K562 (cell line): ENCODE measurements at regions not wholly inside any gene's neighbourhood (a gene's known extent, or its start where the extent isn't known, plus 50 kb on each side); places are given as distances from the start of the nearest gene placed in this dataset.

Source experiments
- ATAC-seq: fragments of 200-7000 bp; cut with Tn5 transposase; 3 replicates; pipeline ENCODE4 v1.9.1; 2020; ENCODE audit warnings: moderate library complexity
- BruUV-seq: library from RNA; stranded (reverse); fragments of 400-500 nt; replicated peaks from 2 replicates; lab custom pipeline; 2021; lab: Mats Ljungman, UMichigan
- CTCF ChIA-PET: fragments of 300-600 bp; formaldehyde crosslinking; extraction: SDS; loops from one replicate; lab custom pipeline; 2021; ENCODE audit warnings: low intra/inter-chr PET ratio; lab: Yijun Ruan, JAX
- POLR2A ChIA-PET: fragments of 300-600, 350-650 bp; sonication (Branson Sonifier 250); formaldehyde crosslinking; extraction: SDS; loops from one replicate; lab custom pipeline; 2021; ENCODE audit warnings: antibody characterized with exemption, inconsistent platforms; lab: Yijun Ruan, JAX
- DNase-seq, 4 experiments: peaks; one replicate each; pipeline versions ENCODE4 v3.0.0 to v3.0.0-alpha.2; 2011 to 2018; ENCODE audit warnings: low spot score in 3 of 4, mixed read lengths in 3 of 4; ENCODE audit errors: extremely low read depth in 1 of 4
- FAIRE-seq: peaks from 2 replicates; lab custom pipeline; 2011; peaks lifted over from hg19 to GRCh38; lab: Jason Lieb, UNC
- H2AFZ ChIP-seq: 2 replicates; pipeline ENCODE4 v1.6.0; 2011; ENCODE audit warnings: low read depth, low read length, control low read depth, inconsistent platforms
- H3K27ac ChIP-seq: fragments of 200-600 bp; 3 replicates; pipeline ENCODE4 v1.8.0; 2011; ENCODE audit warnings: low read depth, mild to moderate bottlenecking, control low read depth, inconsistent platforms, low read length, moderate library complexity, mixed read lengths; ENCODE audit errors: extremely low read depth
- H3K27me3 ChIP-seq, 2 experiments: fragments of 300-600 bp in 1 of 2; 2 replicates in 1 of 2; 3 replicates in 1 of 2; pipeline versions ENCODE4 v1.6.0 to v1.8.0; 2011; ENCODE audit warnings: inconsistent platforms in 2 of 2, low read length in 2 of 2, mild to moderate bottlenecking in 1 of 2, mixed read lengths in 1 of 2, moderate library complexity in 1 of 2; ENCODE audit not compliant: control insufficient read depth in 2 of 2, insufficient read depth in 2 of 2
- H3K36me3 ChIP-seq: fragments of 300-600 bp; 3 replicates; pipeline ENCODE4 v1.8.0; 2011; ENCODE audit warnings: mild to moderate bottlenecking, low read length, inconsistent platforms; ENCODE audit not compliant: control insufficient read depth, insufficient read depth
- H3K4me1 ChIP-seq, 2 experiments: fragments of 200-600 bp in 1 of 2; replicated peaks in 1 of 2; 2 replicates in 1 of 2; 3 replicates in 1 of 2; pipeline versions ENCODE4 v1.5.1 to v1.8.0; 2011; ENCODE audit warnings: inconsistent platforms in 2 of 2, low read length in 2 of 2, mild to moderate bottlenecking in 1 of 2, mixed read lengths in 1 of 2, moderate library complexity in 1 of 2; ENCODE audit not compliant: control insufficient read depth in 2 of 2, insufficient read depth in 2 of 2
- H3K4me2 ChIP-seq: 2 replicates; pipeline ENCODE4 v1.6.1; 2011; ENCODE audit warnings: low read length, control low read depth, inconsistent platforms, mixed read lengths; ENCODE audit not compliant: insufficient read depth
- H3K4me3 ChIP-seq: fragments of 200-600 bp; sonication (generic), shearing (Covaris generic); 2 replicates; pipeline ENCODE4 v1.5.1; 2016; ENCODE audit warnings: control low read depth, inconsistent platforms
- H3K79me2 ChIP-seq: fragments of 200-600 bp; 3 replicates; pipeline ENCODE4 v1.8.0; 2011; ENCODE audit warnings: low read length, inconsistent platforms; ENCODE audit not compliant: control insufficient read depth, insufficient read depth
- H3K9ac ChIP-seq, 2 experiments: 2 replicates each; pipeline versions ENCODE4 v1.6.0 to v1.6.1; 2011; ENCODE audit warnings: low read depth in 2 of 2, low read length in 2 of 2, control low read depth in 1 of 2, inconsistent platforms in 1 of 2, mild to moderate bottlenecking in 1 of 2, mixed read lengths in 1 of 2; ENCODE audit not compliant: insufficient read depth in 1 of 2
- H3K9me1 ChIP-seq: one replicate; pipeline ENCODE4 v1.6.0; 2011; ENCODE audit warnings: inconsistent platforms, mild to moderate bottlenecking, low read length, moderate library complexity; ENCODE audit not compliant: control insufficient read depth, insufficient read depth
- H3K9me3 ChIP-seq: replicated peaks from 2 replicates; pipeline ENCODE4 v1.5.1; 2011; ENCODE audit warnings: low read depth, low read length, inconsistent platforms; ENCODE audit not compliant: control insufficient read depth, insufficient read depth
- H4K20me1 ChIP-seq: replicated peaks from 2 replicates; pipeline ENCODE4 v1.6.1; 2011; ENCODE audit warnings: low read length, inconsistent platforms, mixed read lengths; ENCODE audit not compliant: control insufficient read depth, insufficient read depth
- DDX20 ChIP-seq: fragments of 450-650 bp; IDR thresholded peaks from 2 replicates; pipeline ENCODE4 v1.6.1; 2016; ENCODE audit warnings: missing genetic modification characterization, low read depth, mild to moderate bottlenecking, missing compliant biosample characterization, moderate library complexity
- E2F8 ChIP-seq: fragments of 450-650 bp; IDR thresholded peaks from 2 replicates; pipeline ENCODE4 v1.7.1; 2018; ENCODE audit warnings: mild to moderate bottlenecking, low read depth; ENCODE audit not compliant: partially characterized antibody
- GATA2 ChIP-seq: sonication (generic); formaldehyde crosslinking; IDR thresholded peaks from 2 replicates; pipeline ENCODE4 v1.4.0; 2020; ENCODE audit warnings: mild to moderate bottlenecking, missing genetic modification reagents
- HDAC3 ChIP-seq: fragments of 450-650 bp; IDR thresholded peaks from 2 replicates; pipeline ENCODE4 v1.6.1; 2018; ENCODE audit warnings: borderline replicate concordance, mild to moderate bottlenecking, moderate library complexity; ENCODE audit not compliant: partially characterized antibody
- KAT7 ChIP-seq: sonication (generic); formaldehyde crosslinking; IDR thresholded peaks from 2 replicates; pipeline ENCODE4 v1.8.0; 2022; ENCODE audit warnings: missing genetic modification reagents, mild to moderate bottlenecking, borderline replicate concordance
- NFIX ChIP-seq: fragments of 250-450 bp; sonication (Bioruptor Pico); IDR thresholded peaks from 2 replicates; pipeline ENCODE4 v1.4.0; 2020; ENCODE audit warnings: low read depth, mild to moderate bottlenecking, moderate library complexity
- PPARD ChIP-seq: fragments of 250-450 bp; sonication (Bioruptor Pico); IDR thresholded peaks from 2 replicates; pipeline ENCODE4 v1.8.0; 2022; ENCODE audit warnings: inconsistent platforms, mild to moderate bottlenecking, moderate library complexity
- PRMT5 ChIP-seq: sonication (generic); formaldehyde crosslinking; IDR thresholded peaks from 2 replicates; pipeline ENCODE4 v1.5.0; 2020; ENCODE audit warnings: missing genetic modification reagents
- RAD51 ChIP-seq: fragments of 450-650 bp; IDR thresholded peaks from 2 replicates; pipeline ENCODE4 v1.7.1; 2016; ENCODE audit warnings: low read depth, mild to moderate bottlenecking, borderline replicate concordance
- RHOXF2B ChIP-seq: fragments of 250-450 bp; sonication (Bioruptor Pico); conservative IDR thresholded peaks from 2 replicates; pipeline ENCODE4 v1.5.1; 2021
- SREBF2 ChIP-seq: sonication (generic); formaldehyde crosslinking; IDR thresholded peaks from 2 replicates; pipeline ENCODE4 v1.4.0; 2020; ENCODE audit warnings: mild to moderate bottlenecking, missing genetic modification reagents
- TRIM28 ChIP-seq: fragments of 450-650 bp; IDR thresholded peaks from 2 replicates; pipeline ENCODE4 v1.6.1; 2017
- XRCC3 ChIP-seq: fragments of 450-650 bp; IDR thresholded peaks from 2 replicates; pipeline ENCODE4 v1.6.1; 2017; ENCODE audit warnings: mild to moderate bottlenecking, moderate library complexity
- ZNF121 ChIP-seq: sonication (generic); formaldehyde crosslinking; conservative IDR thresholded peaks from 2 replicates; pipeline ENCODE4 v1.8.0; 2022; ENCODE audit warnings: missing genetic modification reagents
- ZNF274 ChIP-seq: IDR thresholded peaks from 2 replicates; pipeline ENCODE4 v1.6.1; 2011; ENCODE audit warnings: low read depth, mild to moderate bottlenecking, low read length, moderate library complexity, borderline replicate concordance
- ZNF436 ChIP-seq: fragments of 250-450, 450-650 bp; sonication (Bioruptor Pico); formaldehyde crosslinking; IDR thresholded peaks from 2 replicates; pipeline ENCODE4 v1.7.0; 2020; ENCODE audit warnings: mild to moderate bottlenecking
- WGBS: fragments of 100-300 bp; shearing (Covaris generic); methylation state at CpG from one replicate; pipeline ENCODE4 v1.1.6; 2016; ENCODE audit warnings: low coverage, mixed read lengths; ENCODE audit not compliant: insufficient coverage; ENCODE audit errors: missing lambda C conversion rate; 5-methylcytosine and 5-hydroxymethylcytosine counted together
- in situ Hi-C: fragments of 300-500 bp; cut with MboI; formaldehyde crosslinking; loops from 4 replicates; pipeline ENCODE4 v1.15.0; 2018; ENCODE audit warnings: inconsistent platforms, mixed read lengths
- intact Hi-C: fragments of 100-400 bp; cut with micrococcal nuclease; formaldehyde crosslinking; loops from 2 replicates; pipeline ENCODE4 v1.14.2; 2022
- TF ChIP-seq, protein P1 (sequence below): sonication (generic); formaldehyde crosslinking; IDR thresholded peaks from 2 replicates; pipeline ENCODE4 v1.8.0; 2022; ENCODE audit warnings: mild to moderate bottlenecking, missing genetic modification reagents

GRCh38 chr6:88445188-88445965, 279.2 kb upstream of the CNR1 start (continued):
- TF ChIP-seq DDX20 (tag) (no peak), ZNF436 (CRISPR knock-in tag) (no peak), KAT7 (no peak)

DNA sequence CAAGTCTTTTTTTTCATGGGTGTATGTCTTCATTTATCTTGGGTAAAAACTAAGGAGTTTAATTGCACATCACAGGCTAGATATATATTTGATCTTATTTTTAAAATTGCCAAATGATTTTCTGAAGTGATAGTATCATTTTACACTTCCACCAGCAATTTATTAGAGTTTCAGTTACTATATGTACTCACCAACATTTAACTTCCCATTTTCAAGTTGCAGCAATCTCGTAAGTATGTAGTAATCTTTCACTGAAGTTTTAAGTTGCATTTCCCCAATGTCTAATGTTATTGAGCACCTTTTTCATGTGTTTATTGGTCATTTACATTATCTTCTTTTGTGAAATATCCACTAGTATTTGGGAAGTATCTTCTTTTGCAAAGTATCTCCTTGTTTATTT, 277.4 kb upstream of the CNR1 start:
- H3K79me2 ChIP-seq = no peaks in the 10 kb centered on the region
- H2AFZ ChIP-seq = no peak overlapping the region
- no peaks in the 10 kb centered on the region for H3K4me1 ChIP-seq
- intact Hi-C loops = no loop called here
- no peak for ATAC-seq
- TF ChIP-seq XRCC3 = no peak
- no peak for TF ChIP-seq RAD51
- TF ChIP-seq NFIX (CRISPR knock-in tag) = no peak
- no peak for TF ChIP-seq ZNF121 (CRISPR knock-in tag)
- TF ChIP-seq TRIM28 = no peak
- TF ChIP-seq PPARD (CRISPR knock-in tag) = no peak
- no peak for TF ChIP-seq PRMT5 (CRISPR knock-in tag)
- TF ChIP-seq SREBF2 = no peak
- no peak for TF ChIP-seq ZNF274
- TF ChIP-seq RHOXF2B (CRISPR knock-in tag) = no peak
- TF ChIP-seq E2F8 = no peak
- TF ChIP-seq HDAC3 = no peak
- TF ChIP-seq, protein P1, sequence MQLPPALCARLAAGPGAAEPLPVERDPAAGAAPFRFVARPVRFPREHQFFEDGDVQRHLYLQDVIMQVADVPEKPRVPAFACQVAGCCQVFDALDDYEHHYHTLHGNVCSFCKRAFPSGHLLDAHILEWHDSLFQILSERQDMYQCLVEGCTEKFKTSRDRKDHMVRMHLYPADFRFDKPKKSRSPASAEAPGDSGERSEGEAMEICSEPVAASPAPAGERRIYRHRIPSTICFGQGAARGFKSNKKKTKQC (CRISPR knock-in tag) = no peak
- TF ChIP-seq GATA2 (CRISPR knock-in tag) = no peak
- no peaks in the 10 kb centered on the region for H3K36me3 ChIP-seq
- in situ Hi-C loops = no loop called here
- no TSS peak for BruUV-seq
- CTCF ChIA-PET = no interaction called here
- no peaks in the 10 kb centered on the region for H3K27me3 ChIP-seq
- no peak overlapping the region for H3K27ac ChIP-seq
- H3K9ac ChIP-seq = no peak overlapping the region
- no peaks in the 10 kb centered on the region for H3K9me3 ChIP-seq
- POLR2A ChIA-PET = no interaction called here
- DNase-seq = no peak
- no peak overlapping the region for H3K4me3 ChIP-seq
- 0% methylated on average over 1 of the region's 1 CpG for WGBS
- no peak overlapping the region for H3K4me2 ChIP-seq
- no peaks in the 10 kb centered on the region for H4K20me1 ChIP-seq
- H3K9me1 ChIP-seq = no peaks in the 10 kb centered on the region
- no peak for FAIRE-seq
